ENCODE measurements at regions not wholly inside any gene's neighbourhood (a gene's known extent, or its start where the extent isn't known, plus 50 kb on each side); places are given as distances from the start of the nearest gene placed in this dataset.

DNA sequence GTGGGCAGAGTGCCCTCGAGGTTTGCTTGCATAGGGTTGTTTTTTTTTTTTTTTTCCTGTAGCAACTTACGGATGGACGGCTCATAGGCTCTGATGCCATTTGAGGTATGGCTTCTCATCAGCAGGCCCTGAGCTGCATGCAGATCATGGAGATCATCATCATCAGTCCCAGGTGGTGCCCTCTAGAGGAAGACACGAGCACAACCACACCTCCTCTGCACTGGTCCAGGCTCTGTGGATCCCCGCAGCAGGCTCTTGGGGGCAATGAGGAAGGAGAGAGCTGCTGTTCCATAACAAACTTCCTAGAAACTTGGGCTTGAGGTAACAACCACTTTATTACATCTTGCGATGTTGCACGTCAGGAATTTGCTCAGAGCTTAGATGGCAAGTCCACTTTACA is 132.7 kb upstream of the CXCL12 start:
- 89% methylated on average over 7 of the region's 7 CpGs for WGBS
- H3K36me3 ChIP-seq = no peaks in the 10 kb centered on the region
- intact Hi-C loops (cut with DNase I) = no loop called here
- no peaks in the 10 kb centered on the region for H3K4me1 ChIP-seq (replicated peaks)
- no peaks in the 10 kb centered on the region for H3K9me3 ChIP-seq
- TF ChIP-seq CTCF (IDR thresholded peaks at IDR 0.05) = no peak
- no peak for TF ChIP-seq POLR2AphosphoS5 (IDR thresholded peaks at IDR 0.05)
- no peak for TF ChIP-seq POLR2A (IDR thresholded peaks at IDR 0.05)
- no peak overlapping the region for H3K27ac ChIP-seq
- no peaks in the 10 kb centered on the region for H3K27me3 ChIP-seq (replicated peaks; ENCODE audit: insufficient read depth)
- no peak overlapping the region for H3K4me3 ChIP-seq
- DNase-seq (ENCODE audit: low spot score) = no peak

DNA sequence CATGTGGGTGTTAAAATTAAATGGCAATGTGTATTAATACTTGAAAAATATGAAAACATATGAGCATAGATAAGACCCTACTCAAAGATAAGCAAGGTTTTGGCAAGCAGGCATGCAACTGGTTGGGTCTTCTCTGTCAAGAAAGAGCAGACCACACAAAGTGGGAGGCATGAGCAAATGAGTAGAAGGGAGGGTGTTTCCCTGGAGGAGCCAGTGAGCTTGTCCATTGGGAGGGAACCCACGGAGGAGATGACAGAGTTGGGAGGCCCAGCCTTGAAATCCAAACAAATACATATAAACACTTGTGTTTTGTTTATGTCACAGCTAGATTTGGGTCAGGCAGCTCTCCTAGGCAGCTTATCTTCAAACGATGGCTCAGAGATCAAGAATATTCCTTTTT is 134.5 kb upstream of the CXCL12 start:
- intact Hi-C loops (cut with DNase I) = no loop called here
- Histone ChIP-seq H3K36me3 (no peaks in the 10 kb centered on the region), H3K27ac (no peak overlapping the region), H3K4me3 (no peak overlapping the region), H3K27me3 (replicated peaks; ENCODE audit: insufficient read depth) (no peaks in the 10 kb centered on the region), H3K9me3 (no peaks in the 10 kb centered on the region), H3K4me1 (replicated peaks) (no peaks in the 10 kb centered on the region)
- WGBS = 58% methylated on average over 2 of the region's 2 CpGs
- TF ChIP-seq POLR2A (IDR thresholded peaks at IDR 0.05) = no peak
- TF ChIP-seq CTCF (IDR thresholded peaks at IDR 0.05) = no peak
- TF ChIP-seq POLR2AphosphoS5 (IDR thresholded peaks at IDR 0.05) = no peak
- DNase-seq (ENCODE audit: low spot score) = no peak

DNA sequence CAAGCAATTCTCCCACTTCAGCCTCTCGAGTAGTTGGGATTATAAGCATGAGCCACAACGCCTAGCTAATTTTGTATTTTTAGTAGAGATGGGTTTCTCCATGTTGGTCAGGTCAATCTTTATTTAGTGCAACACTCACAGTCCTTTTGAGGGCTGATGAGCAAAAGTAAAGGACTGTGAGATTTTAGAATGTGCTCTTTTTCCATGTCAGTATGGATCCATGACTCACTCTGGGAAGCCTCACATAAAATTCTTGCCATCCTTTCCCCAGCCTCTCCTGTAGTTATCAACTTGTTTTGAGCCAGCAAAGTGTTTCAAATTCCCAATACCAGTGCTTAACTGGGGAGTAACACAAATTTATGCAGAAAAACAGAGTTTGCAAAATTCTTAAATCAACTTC is 135.8 kb upstream of the CXCL12 start:
- H3K27me3 ChIP-seq (replicated peaks; ENCODE audit: insufficient read depth) = no peaks in the 10 kb centered on the region
- H3K9me3 ChIP-seq = no peaks in the 10 kb centered on the region
- H3K36me3 ChIP-seq = no peaks in the 10 kb centered on the region
- no peaks in the 10 kb centered on the region for H3K4me1 ChIP-seq (replicated peaks)
- H3K4me3 ChIP-seq = no peak overlapping the region
- no peak for TF ChIP-seq CTCF (IDR thresholded peaks at IDR 0.05)
- intact Hi-C loops (cut with DNase I) = no loop called here
- 98% methylated on average over 2 of the region's 2 CpGs for WGBS
- no peak overlapping the region for H3K27ac ChIP-seq
- no peak for DNase-seq (ENCODE audit: low spot score)

DNA sequence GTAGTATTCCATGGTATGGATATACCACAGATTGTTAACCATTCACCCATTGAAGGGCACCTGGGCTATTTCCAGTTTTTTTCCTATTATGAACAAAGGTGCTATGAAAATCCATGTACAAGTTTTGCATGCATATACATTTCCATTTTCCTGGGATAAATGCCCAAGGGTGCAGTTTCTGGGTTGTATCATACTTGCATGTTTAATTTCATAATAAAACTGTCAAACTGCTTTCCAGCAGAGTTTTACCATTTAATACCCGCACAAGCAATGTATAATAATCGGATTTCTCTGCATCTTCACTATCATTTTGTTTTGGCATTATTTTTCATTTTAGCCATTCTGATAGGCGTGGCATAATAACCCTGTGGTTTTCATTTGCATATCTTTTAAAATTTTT is 154.3 kb upstream of the CXCL12 start:
- DNase-seq (ENCODE audit: low spot score) = no peak
- H3K4me1 ChIP-seq (replicated peaks) = no peaks in the 10 kb centered on the region
- H3K36me3 ChIP-seq = no peaks in the 10 kb centered on the region
- H3K27ac ChIP-seq = no peak overlapping the region
- H3K4me3 ChIP-seq = no peak overlapping the region
- TF ChIP-seq CTCF (IDR thresholded peaks at IDR 0.05) = no peak
- TF ChIP-seq POLR2A (IDR thresholded peaks at IDR 0.05) = no peak
- no peak for TF ChIP-seq POLR2AphosphoS5 (IDR thresholded peaks at IDR 0.05)
- WGBS = 92% methylated on average over 3 of the region's 3 CpGs
- H3K9me3 ChIP-seq = no peaks in the 10 kb centered on the region
- intact Hi-C loops (cut with DNase I) = no loop called here
- no peaks in the 10 kb centered on the region for H3K27me3 ChIP-seq (replicated peaks; ENCODE audit: insufficient read depth)

DNA sequence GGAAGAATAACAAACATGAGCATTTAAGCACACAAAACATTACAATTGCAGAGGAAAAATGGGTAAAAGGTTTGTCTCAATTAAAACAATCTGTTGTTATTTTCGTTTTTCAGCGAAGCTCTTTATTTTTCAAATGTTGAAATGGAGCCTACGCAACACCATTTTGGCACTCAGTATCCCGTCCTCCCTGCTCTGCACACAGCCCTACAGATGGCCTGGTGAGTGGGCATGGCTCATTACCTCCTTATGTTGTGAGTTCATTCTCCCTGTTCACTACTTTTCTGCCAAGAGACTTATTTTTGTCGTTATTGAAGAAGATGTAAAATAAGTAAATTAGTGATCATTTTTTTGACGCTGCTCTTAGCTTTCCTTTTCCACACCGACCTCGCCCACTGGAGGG is 167.8 kb upstream of the CXCL12 start:
- 89% methylated on average over 8 of the region's 8 CpGs for WGBS
- intact Hi-C loops (cut with DNase I) = no loop called here
- H3K4me3 ChIP-seq = no peak overlapping the region
- no peak for DNase-seq (ENCODE audit: low spot score)
- H3K36me3 ChIP-seq = no peaks in the 10 kb centered on the region
- no peak overlapping the region for H3K27ac ChIP-seq
- no peaks in the 10 kb centered on the region for H3K27me3 ChIP-seq (replicated peaks; ENCODE audit: insufficient read depth)
- no peaks in the 10 kb centered on the region for H3K4me1 ChIP-seq (replicated peaks)
- TF ChIP-seq POLR2AphosphoS5 (IDR thresholded peaks at IDR 0.05) = no peak
- TF ChIP-seq CTCF (IDR thresholded peaks at IDR 0.05) = no peak
- no peak for TF ChIP-seq POLR2A (IDR thresholded peaks at IDR 0.05)
- no peaks in the 10 kb centered on the region for H3K9me3 ChIP-seq

All from prostate gland (tissue), 2 donors.